Panc1 (cell line): ENCODE measurements at regions not wholly inside any gene's neighbourhood (a gene's known extent, or its start where the extent isn't known, plus 50 kb on each side); places are given as distances from the start of the nearest gene placed in this dataset.

ENCODE experiments used
- ATAC-seq: fragments of 200-7000 bp; cut with Tn5 transposase; 2 replicates; pipeline ENCODE4 v1.9.1; 2020; ENCODE audit warnings: mild to moderate bottlenecking, moderate library complexity
- BruUV-seq: library from RNA; stranded (reverse); fragments of 400-500 nt; replicated peaks from 2 replicates; lab custom pipeline; 2021; lab: Mats Ljungman, UMichigan
- CTCF ChIA-PET: fragments of 300-600 bp; sonication (Branson Sonifier 250); formaldehyde crosslinking; loops from one replicate; lab custom pipeline; 2022; ENCODE audit warnings: antibody characterized with exemption; lab: Charles Lee
- POLR2A ChIA-PET: fragments of 300-600 bp; sonication (Branson Sonifier 250); formaldehyde crosslinking; loops from one replicate; lab custom pipeline; 2022; ENCODE audit warnings: antibody characterized with exemption; lab: Charles Lee
- DNase-seq: peaks from one replicate; pipeline ENCODE4 v3.0.0-alpha.2; 2010; ENCODE audit warnings: low read depth, low spot score
- H3K27ac ChIP-seq: 2 replicates; pipeline ENCODE4 v1.5.1; 2011; ENCODE audit warnings: mild to moderate bottlenecking, low read length, inconsistent platforms
- H3K27me3 ChIP-seq: fragments of 200-500 bp; sonication (Bioruptor generic); 2 replicates; pipeline ENCODE4 v1.6.0; 2014; ENCODE audit warnings: low read length, inconsistent platforms; ENCODE audit not compliant: control insufficient read depth, insufficient read depth
- H3K36me3 ChIP-seq: fragments of 200-500 bp; sonication (Bioruptor generic); 2 replicates; pipeline ENCODE4 v1.5.1; 2014; ENCODE audit warnings: inconsistent platforms, mild to moderate bottlenecking, low read length, moderate library complexity; ENCODE audit not compliant: control insufficient read depth, insufficient read depth
- H3K4me1 ChIP-seq: 2 replicates; pipeline ENCODE4 v1.5.1; 2011; ENCODE audit warnings: inconsistent platforms, mild to moderate bottlenecking, low read length, moderate library complexity; ENCODE audit not compliant: control insufficient read depth, insufficient read depth
- H3K4me3 ChIP-seq, 2 experiments: 2 replicates each; pipeline ENCODE4 v1.5.1; 2011 to 2012; ENCODE audit warnings: low read depth in 2 of 2, low read length in 2 of 2, mild to moderate bottlenecking in 2 of 2, inconsistent platforms in 1 of 2, moderate library complexity in 1 of 2
- H3K9me3 ChIP-seq: fragments of 200-500 bp; sonication (Bioruptor generic); 2 replicates; pipeline ENCODE4 v1.5.1; 2014; ENCODE audit warnings: low read depth, mild to moderate bottlenecking, inconsistent platforms, low read length, moderate library complexity; ENCODE audit not compliant: control insufficient read depth, insufficient read depth
- CTCF ChIP-seq: fragments of 450-650 bp; IDR thresholded peaks from 2 replicates; pipeline ENCODE4 v1.5.1; 2017; ENCODE audit warnings: mild to moderate bottlenecking
- POLR2AphosphoS5 ChIP-seq: IDR thresholded peaks from 2 replicates; pipeline ENCODE4 v1.6.1; 2012; ENCODE audit warnings: mild to moderate bottlenecking, low read depth, low read length, moderate library complexity
- REST ChIP-seq, 2 experiments: IDR thresholded peaks; 2 replicates each; pipeline ENCODE4 v1.6.1; 2011 to 2012; ENCODE audit warnings: low read depth in 2 of 2, control low read depth in 1 of 2, low read length in 1 of 2, mild to moderate bottlenecking in 1 of 2, moderate library complexity in 1 of 2; ENCODE audit not compliant: insufficient read depth in 1 of 2
- SIN3A ChIP-seq: IDR thresholded peaks from 2 replicates; pipeline ENCODE4 v1.6.1; 2012; ENCODE audit warnings: low read depth, mild to moderate bottlenecking, low read length, moderate library complexity, borderline replicate concordance; ENCODE audit not compliant: insufficient read depth
- TCF7L2 ChIP-seq: IDR thresholded peaks from 2 replicates; pipeline ENCODE4 v1.6.1; 2011; ENCODE audit warnings: mild to moderate bottlenecking, low read depth, low read length, inconsistent platforms
- in situ Hi-C: cut with HindIII; loops from 2 replicates; pipeline ENCODE4 v1.10.0; 2016; ENCODE audit warnings: low sequenced_read_pairs, low pct_unique_long_range_greater_than_20kb
- intact Hi-C: fragments of 100-400 bp; cut with micrococcal nuclease; formaldehyde crosslinking; loops from one replicate; pipeline ENCODE4 v1.10.0; 2022; ENCODE audit not compliant: unreplicated experiment

- Histone ChIP-seq H3K9me3 (no peaks in the 10 kb centered on the region), H3K4me1 (no peaks in the 10 kb centered on the region), H3K4me3 (no peak overlapping the region), H3K27me3 (peaks cover 14% of the 10 kb centered on the region; the same call in 1 of the 2 replicates), H3K36me3 (no peaks in the 10 kb centered on the region), H3K27ac (no peak overlapping the region)
- intact Hi-C loops (loop anchor here (1.0 to 5.0 kb wide), 2 partner anchors 175 to 456 kb away; no protein-coding TSS in a partner anchor), in situ Hi-C loops (no loop called here)
- TF ChIP-seq CTCF (peak; percentile 50; the same call in 1 of the 2 replicates), REST (IDR thresholded peaks at IDR 0.05; ENCODE audit: insufficient read depth in 1 of 2, low read depth in 2 of 2, low read length in 1 of 2) (no peak), SIN3A (no peak), TCF7L2 (no peak), POLR2AphosphoS5 (no peak)
- DNase-seq (no peak), ATAC-seq (no peak)
- BruUV-seq, result no TSS peak
- POLR2A ChIA-PET, result no interaction called here
- CTCF ChIA-PET, result interaction anchor here (1.0 to 2.0 kb wide), 5 partner anchors 130 to 460 kb away, joined by 3 to 16 read pairs (median 4); no protein-coding TSS in a partner anchor
Measured at GRCh38 chr7:25391295-25391861, 163.1 kb upstream of the NPVF start.

- no peak for DNase-seq
- Histone ChIP-seq H3K36me3 (no peaks in the 10 kb centered on the region), H3K9me3 (no peaks in the 10 kb centered on the region), H3K27ac (no peak overlapping the region), H3K27me3 (peaks cover 14% of the 10 kb centered on the region; the same call in 1 of the 2 replicates), H3K4me3 (no peak overlapping the region), H3K4me1 (no peaks in the 10 kb centered on the region)
- CTCF ChIA-PET, result interaction anchor here (1.0 to 2.0 kb wide), 5 partner anchors 131 to 460 kb away, joined by 3 to 16 read pairs (median 4); no protein-coding TSS in a partner anchor
- in situ Hi-C loops (no loop called here), intact Hi-C loops (loop anchor here (1.0 to 5.0 kb wide), 2 partner anchors 174 to 455 kb away; no protein-coding TSS in a partner anchor)
- TF ChIP-seq CTCF (no peak), TCF7L2 (no peak), SIN3A (no peak), REST (IDR thresholded peaks at IDR 0.05; ENCODE audit: insufficient read depth in 1 of 2, low read depth in 2 of 2, low read length in 1 of 2) (no peak), POLR2AphosphoS5 (no peak)
- POLR2A ChIA-PET, result no interaction called here
- BruUV-seq, result no TSS peak
- ATAC-seq, result no peak
Measured at GRCh38 chr7:25391961-25392587, 163.8 kb upstream of the NPVF start.
